Trophoblast cell (in vitro differentiated cells and primary cell): ENCODE measurements at regions not wholly inside any gene's neighbourhood (a gene's known extent, or its start where the extent isn't known, plus 50 kb on each side); places are given as distances from the start of the nearest gene placed in this dataset.
"Not testable (repeated sequence)": the region's sequence is repeated elsewhere in the genome, so short reads cannot be mapped to it uniquely, and the experiment has no call there.

Source experiments
- DNase-seq, 2 donors: peaks; one replicate each; pipeline ENCODE4 v3.0.0-alpha.2; 2016
- H2AFZ ChIP-seq: 2 replicates; pipeline ENCODE4 v1.6.1; 2013; ENCODE audit warnings: low read length, moderate library complexity, mild to moderate bottlenecking; ENCODE audit not compliant: insufficient read depth, poor library complexity
- H2AK5ac ChIP-seq: 2 replicates; pipeline ENCODE4 v1.6.1; 2013; ENCODE audit warnings: mild to moderate bottlenecking, low read length
- H2BK120ac ChIP-seq: 2 replicates; pipeline ENCODE4 v1.6.1; 2013; ENCODE audit warnings: low read length, mild to moderate bottlenecking, moderate library complexity; ENCODE audit not compliant: insufficient read depth, poor library complexity
- H2BK12ac ChIP-seq: 2 replicates; pipeline ENCODE4 v1.6.1; 2013; ENCODE audit warnings: mild to moderate bottlenecking, low read length, moderate library complexity
- H2BK5ac ChIP-seq: 2 replicates; pipeline ENCODE4 v1.6.1; 2013; ENCODE audit warnings: low read length, low read depth, moderate library complexity, mild to moderate bottlenecking; ENCODE audit not compliant: poor library complexity
- H3K14ac ChIP-seq: 2 replicates; pipeline ENCODE4 v1.6.1; 2013; ENCODE audit warnings: mild to moderate bottlenecking, low read length
- H3K18ac ChIP-seq: 2 replicates; pipeline ENCODE4 v1.6.1; 2013; ENCODE audit warnings: mild to moderate bottlenecking, low read length
- H3K23ac ChIP-seq: 2 replicates; pipeline ENCODE4 v1.6.1; 2013; ENCODE audit warnings: low read length
- H3K27ac ChIP-seq: 2 replicates; pipeline ENCODE4 v1.5.1; 2013; ENCODE audit warnings: low read depth, mild to moderate bottlenecking, inconsistent platforms, low read length, moderate library complexity
- H3K27me3 ChIP-seq: 2 replicates; pipeline ENCODE4 v1.6.1; 2013; ENCODE audit warnings: inconsistent platforms, mild to moderate bottlenecking, low read length, moderate library complexity; ENCODE audit not compliant: insufficient read depth
- H3K36me3 ChIP-seq, 2 experiments: 1 replicate in 1 of 2; 2 replicates in 1 of 2; pipeline ENCODE4 v1.6.1; 2013; ENCODE audit warnings: low read length in 2 of 2, mild to moderate bottlenecking in 2 of 2, moderate library complexity in 1 of 2; ENCODE audit not compliant: insufficient read depth in 2 of 2, control insufficient read depth in 1 of 2
- H3K4ac ChIP-seq: 2 replicates; pipeline ENCODE4 v1.6.1; 2013; ENCODE audit warnings: low read depth, mild to moderate bottlenecking, low read length, moderate library complexity
- H3K4me1 ChIP-seq, 2 experiments: 1 replicate in 1 of 2; 2 replicates in 1 of 2; pipeline ENCODE4 v1.6.1; 2013; ENCODE audit warnings: low read length in 2 of 2, mild to moderate bottlenecking in 2 of 2, moderate library complexity in 1 of 2; ENCODE audit not compliant: insufficient read depth in 2 of 2, control insufficient read depth in 1 of 2
- H3K4me2 ChIP-seq: 2 replicates; pipeline ENCODE4 v1.6.1; 2013; ENCODE audit warnings: inconsistent platforms, mild to moderate bottlenecking, low read length, moderate library complexity
- H3K4me3 ChIP-seq: 2 replicates; pipeline ENCODE4 v1.5.1; 2013; ENCODE audit warnings: mild to moderate bottlenecking, low read depth, low read length, inconsistent platforms
- H3K79me1 ChIP-seq: one replicate; pipeline ENCODE4 v1.6.1; 2013; ENCODE audit warnings: low read length
- H3K79me2 ChIP-seq: 2 replicates; pipeline ENCODE4 v1.6.1; 2013; ENCODE audit warnings: low read length, mild to moderate bottlenecking; ENCODE audit not compliant: control insufficient read depth, insufficient read depth, poor library complexity
- H3K9ac ChIP-seq: 2 replicates; pipeline ENCODE4 v1.6.1; 2013; ENCODE audit warnings: mild to moderate bottlenecking, low read length
- H3K9me3 ChIP-seq: 2 replicates; pipeline ENCODE4 v1.6.1; 2013; ENCODE audit warnings: low read depth, mild to moderate bottlenecking, control low read depth, inconsistent platforms, low read length; ENCODE audit not compliant: insufficient read depth
- H4K12ac ChIP-seq: 2 replicates; pipeline ENCODE4 v1.6.1; 2013; ENCODE audit warnings: low read depth, mild to moderate bottlenecking, low read length, moderate library complexity
- H4K8ac ChIP-seq: 2 replicates; pipeline ENCODE4 v1.6.1; 2013; ENCODE audit warnings: low read depth, mild to moderate bottlenecking, low read length, moderate library complexity
- H4K91ac ChIP-seq: one replicate; pipeline ENCODE4 v1.6.1; 2013; ENCODE audit warnings: low read depth, mild to moderate bottlenecking, low read length, moderate library complexity
- WGBS: extraction: QIAGEN DNeasy Blood & Tissue Kit; methylation state at CpG from one replicate; pipeline ENCODE4 v1.1.7; 2013; ENCODE audit warnings: missing lambda C conversion rate; ENCODE audit not compliant: insufficient read length, insufficient coverage; ENCODE audit errors: extremely low coverage; 5-methylcytosine and 5-hydroxymethylcytosine counted together

DNA sequence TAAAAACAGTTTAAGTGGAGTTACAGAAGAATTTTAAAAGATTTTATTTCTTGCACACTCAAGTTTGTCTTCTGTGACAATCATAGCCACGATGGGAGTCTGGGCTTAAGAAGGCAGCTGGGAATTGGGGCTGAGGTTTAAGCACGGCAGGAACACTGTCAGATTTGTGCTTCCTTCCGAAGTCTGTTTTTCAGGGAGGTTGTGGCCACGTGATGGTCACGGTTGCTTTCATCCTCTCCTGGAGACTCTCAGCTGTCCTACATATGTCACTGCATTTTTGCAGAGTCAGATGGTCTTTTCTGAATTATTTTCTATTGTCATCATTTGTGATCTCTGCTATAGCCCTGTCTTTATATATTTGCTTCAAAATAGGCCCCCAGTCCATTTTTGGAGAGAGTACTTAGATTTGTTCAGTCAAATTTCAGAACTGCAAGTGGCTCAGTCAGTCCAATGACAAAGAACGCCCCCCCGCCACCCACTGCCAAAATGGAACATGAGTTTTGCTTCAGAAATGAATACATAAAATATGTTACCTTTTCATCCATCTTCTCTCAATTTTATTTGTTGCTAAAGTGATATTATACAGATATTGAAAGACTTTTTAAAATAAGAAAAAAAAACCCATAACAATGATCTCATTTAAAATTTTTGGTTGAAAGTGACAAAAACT is 111.8 kb upstream of the ZFP64 start:
- Histone ChIP-seq H3K18ac (no peak overlapping the region), H3K9ac (no peak overlapping the region), H3K79me2 (no peaks in the 10 kb centered on the region), H2BK5ac (no peak overlapping the region), H4K12ac (no peak overlapping the region), H3K27me3 (no peaks in the 10 kb centered on the region), H3K79me1 (no peaks in the 10 kb centered on the region), H3K36me3 (no peaks in the 10 kb centered on the region), H3K4me2 (no peak overlapping the region), H3K27ac (no peak overlapping the region), H3K4me3 (no peak overlapping the region), H3K9me3 (no peaks in the 10 kb centered on the region), H4K91ac (no peak overlapping the region), H3K4me1 (no peaks in the 10 kb centered on the region), H4K8ac (no peak overlapping the region), H3K14ac (no peak overlapping the region), H3K4ac (no peak overlapping the region), H2BK12ac (no peak overlapping the region), H2AFZ (no peak overlapping the region), H2AK5ac (no peak overlapping the region), H2BK120ac (no peak overlapping the region), H3K23ac (no peak overlapping the region)
- DNase-seq: no peak
- no CpG with 5 or more reads among the region's 7 CpGs for WGBS

DNA sequence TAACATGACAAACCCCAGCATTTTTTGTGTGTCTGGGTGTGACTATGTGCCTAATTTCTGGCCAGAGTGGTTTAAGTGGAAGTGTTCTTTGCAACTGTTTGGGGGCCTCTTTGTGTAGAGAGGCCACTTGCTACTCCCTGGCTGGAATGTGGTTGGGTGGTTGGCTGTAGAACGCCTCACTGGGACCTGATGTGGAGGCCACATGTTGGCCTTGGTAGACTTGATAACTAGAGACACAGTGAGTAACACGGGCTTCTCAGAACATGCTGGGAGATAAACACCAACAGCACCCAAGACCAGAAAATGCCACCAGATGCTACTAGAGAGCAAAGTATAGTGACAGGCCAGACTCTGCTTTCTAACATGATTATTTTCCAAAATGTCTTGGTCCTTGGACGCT is 111.2 kb upstream of the ZFP64 start:
- WGBS: no CpG with 5 or more reads among the region's 3 CpGs
- no peak overlapping the region for H2BK120ac ChIP-seq
- H3K4me1 ChIP-seq: no peaks in the 10 kb centered on the region
- H3K4me2 ChIP-seq: no peak overlapping the region
- no peak for DNase-seq
- H3K36me3 ChIP-seq: no peaks in the 10 kb centered on the region
- no peak overlapping the region for H4K91ac ChIP-seq
- H2BK5ac ChIP-seq: no peak overlapping the region
- no peaks in the 10 kb centered on the region for H3K79me1 ChIP-seq
- H3K27me3 ChIP-seq: no peaks in the 10 kb centered on the region
- no peak overlapping the region for H2AK5ac ChIP-seq
- H3K79me2 ChIP-seq: no peaks in the 10 kb centered on the region
- H3K27ac ChIP-seq: no peak overlapping the region
- H3K18ac ChIP-seq: no peak overlapping the region
- no peak overlapping the region for H3K9ac ChIP-seq
- no peaks in the 10 kb centered on the region for H3K9me3 ChIP-seq
- H3K23ac ChIP-seq: no peak overlapping the region
- no peak overlapping the region for H2AFZ ChIP-seq
- H3K4ac ChIP-seq: no peak overlapping the region
- H4K8ac ChIP-seq: no peak overlapping the region
- no peak overlapping the region for H2BK12ac ChIP-seq
- H3K4me3 ChIP-seq: no peak overlapping the region
- no peak overlapping the region for H4K12ac ChIP-seq
- no peak overlapping the region for H3K14ac ChIP-seq

DNA sequence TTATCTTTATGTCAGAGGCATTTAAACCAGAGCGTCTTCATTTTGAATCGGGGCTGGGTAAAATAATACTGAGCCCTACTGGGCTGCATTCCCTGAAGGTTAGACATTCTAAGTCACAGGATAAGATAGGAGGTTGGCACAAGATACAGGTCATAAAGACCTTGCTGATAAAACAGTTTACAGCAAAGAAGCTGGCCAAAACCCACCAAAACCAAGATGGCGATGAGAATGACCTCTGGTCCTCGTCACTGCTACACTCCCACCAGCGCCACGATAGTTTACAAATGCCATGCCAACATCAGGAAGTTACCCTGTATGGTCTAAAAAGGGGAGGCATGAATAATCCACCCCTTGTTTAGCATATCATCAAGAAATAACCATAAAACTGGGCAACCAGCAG is 110.5 kb upstream of the ZFP64 start:
- no CpG with 5 or more reads among the region's 6 CpGs for WGBS
- H3K4me1 ChIP-seq, H2AK5ac ChIP-seq, H3K9ac ChIP-seq, H2BK5ac ChIP-seq, DNase-seq, H4K8ac ChIP-seq, H2AFZ ChIP-seq, H4K91ac ChIP-seq, H3K79me2 ChIP-seq, H3K4ac ChIP-seq, H3K36me3 ChIP-seq, H3K79me1 ChIP-seq, H3K4me2 ChIP-seq, H3K18ac ChIP-seq, H2BK12ac ChIP-seq, H3K27ac ChIP-seq, H3K27me3 ChIP-seq, H3K23ac ChIP-seq, H2BK120ac ChIP-seq, H3K14ac ChIP-seq, H3K4me3 ChIP-seq, H3K9me3 ChIP-seq, H4K12ac ChIP-seq: not testable (repeated sequence)

DNA sequence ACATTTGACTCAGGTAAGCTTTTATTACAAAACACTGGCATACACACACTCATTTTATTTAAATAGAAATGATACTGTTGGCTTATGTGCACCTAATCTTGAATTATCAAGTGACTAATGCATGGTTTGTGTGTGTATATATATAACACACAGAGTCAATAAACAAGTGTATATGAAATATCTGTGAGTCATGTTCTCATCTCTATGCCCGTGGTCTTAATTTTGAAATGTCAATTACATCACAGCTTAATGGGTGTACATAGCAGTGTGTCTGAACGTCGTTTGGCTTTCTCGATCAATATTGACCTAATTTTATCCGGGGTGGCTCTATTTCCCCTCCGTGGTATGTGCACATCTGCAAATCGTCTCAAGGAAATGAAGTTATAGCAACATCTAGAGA is 104.0 kb upstream of the ZFP64 start:
- Histone ChIP-seq H3K79me2 (no peaks in the 10 kb centered on the region), H3K79me1 (no peaks in the 10 kb centered on the region), H3K27ac (no peak overlapping the region), H3K9ac (no peak overlapping the region), H4K8ac (no peak overlapping the region), H3K4me2 (no peak overlapping the region), H3K18ac (no peak overlapping the region), H2BK12ac (no peak overlapping the region), H3K23ac (no peak overlapping the region), H3K4ac (no peak overlapping the region), H2AFZ (no peak overlapping the region), H3K27me3 (no peaks in the 10 kb centered on the region), H3K4me3 (no peak overlapping the region), H3K14ac (no peak overlapping the region), H2AK5ac (no peak overlapping the region), H4K91ac (no peak overlapping the region), H3K9me3 (no peaks in the 10 kb centered on the region), H2BK120ac (no peak overlapping the region), H3K4me1 (no peaks in the 10 kb centered on the region), H2BK5ac (no peak overlapping the region), H3K36me3 (no peaks in the 10 kb centered on the region), H4K12ac (no peak overlapping the region)
- WGBS: no CpG with 5 or more reads among the region's 7 CpGs
- DNase-seq: no peak
